Pulmonary artery endothelial cell (primary cell): ENCODE measurements at regions not wholly inside any gene's neighbourhood (a gene's known extent, or its start where the extent isn't known, plus 50 kb on each side); places are given as distances from the start of the nearest gene placed in this dataset.
"Not testable (repeated sequence)": the region's sequence is repeated elsewhere in the genome, so short reads cannot be mapped to it uniquely, and the experiment has no call there.

ENCODE experiments used
- DNase-seq: peaks from one replicate; pipeline ENCODE4 v3.0.0-alpha.2; 2011; ENCODE audit warnings: low read depth, low spot score

GRCh38 chr4:130054908-130055307, 959.0 kb downstream of the C4orf33 start:
- no peak for DNase-seq

GRCh38 chr4:130056286-130056685, 960.3 kb downstream of the C4orf33 start:
- no peak for DNase-seq

- DNase-seq, result no peak
Measured at GRCh38 chr4:130064471-130064870, 968.5 kb downstream of the C4orf33 start.

- DNase-seq, result no peak
Measured at GRCh38 chr4:130067419-130067818, 971.5 kb downstream of the C4orf33 start.

- no peak for DNase-seq
Measured at GRCh38 chr4:130068072-130068471, 972.1 kb downstream of the C4orf33 start.

- DNase-seq, result no peak
Measured at GRCh38 chr4:130071746-130072145, 975.8 kb downstream of the C4orf33 start.

- no peak for DNase-seq
Measured at GRCh38 chr4:130073145-130073790, 977.3 kb downstream of the C4orf33 start.

GRCh38 chr4:130074096-130074495, 978.1 kb downstream of the C4orf33 start:
- DNase-seq, result no peak

GRCh38 chr4:130077275-130077674, 981.3 kb downstream of the C4orf33 start:
- DNase-seq, result no peak

- DNase-seq, result not testable (repeated sequence)
Measured at GRCh38 chr4:130079027-130079426, 983.1 kb downstream of the C4orf33 start.

GRCh38 chr4:130080872-130081451, 985.0 kb downstream of the C4orf33 start:
- DNase-seq, result no peak

- DNase-seq, result no peak
Measured at GRCh38 chr4:130090427-130090826, 994.5 kb downstream of the C4orf33 start.

- DNase-seq, result no peak
Measured at GRCh38 chr4:130092187-130093015, 996.4 kb downstream of the C4orf33 start.

- DNase-seq, result no peak
Measured at GRCh38 chr4:130099105-130099504, 1003.2 kb downstream of the C4orf33 start.

GRCh38 chr4:130110189-130110588, 1014.2 kb downstream of the C4orf33 start:
- no peak for DNase-seq

- no peak for DNase-seq
Measured at GRCh38 chr4:130110770-130111169, 1014.8 kb downstream of the C4orf33 start.

- DNase-seq, result no peak
Measured at GRCh38 chr4:130124066-130124465, 1028.1 kb downstream of the C4orf33 start.

- DNase-seq, result no peak
Measured at GRCh38 chr4:130125467-130125866, 1029.5 kb downstream of the C4orf33 start.

- no peak for DNase-seq
Measured at GRCh38 chr4:130127297-130127696, 1031.3 kb downstream of the C4orf33 start.

- DNase-seq, result no peak
Measured at GRCh38 chr4:130131536-130131935, 1035.6 kb downstream of the C4orf33 start.

- DNase-seq, result no peak
Measured at GRCh38 chr4:130141651-130142050, 1045.7 kb downstream of the C4orf33 start.

GRCh38 chr4:130143656-130144055, 1047.7 kb downstream of the C4orf33 start:
- no peak for DNase-seq

- no peak for DNase-seq
Measured at GRCh38 chr4:130146773-130147172, 1050.8 kb downstream of the C4orf33 start.
